Astrocyte (in vitro differentiated cells and primary cell): ENCODE measurements at regions not wholly inside any gene's neighbourhood (a gene's known extent, or its start where the extent isn't known, plus 50 kb on each side); places are given as distances from the start of the nearest gene placed in this dataset.

Experiments
- DNase-seq: peaks from one replicate; pipeline ENCODE4 v3.0.0-alpha.2; 2010; ENCODE audit warnings: low read depth
- FAIRE-seq: peaks from 2 replicates; lab custom pipeline; 2011; peaks lifted over from hg19 to GRCh38; lab: Jason Lieb, UNC
- H2AFZ ChIP-seq: 2 replicates; pipeline ENCODE4 v1.6.0; 2012; ENCODE audit warnings: low read depth, low read length, inconsistent platforms
- H3K27ac ChIP-seq: 2 replicates; pipeline ENCODE4 v1.5.1; 2011; ENCODE audit warnings: low read depth, low read length, inconsistent platforms
- H3K27me3 ChIP-seq: 2 replicates; pipeline ENCODE4 v1.6.0; 2011; ENCODE audit warnings: low read length, inconsistent platforms; ENCODE audit not compliant: insufficient read depth
- H3K36me3 ChIP-seq: 2 replicates; pipeline ENCODE4 v1.5.1; 2011; ENCODE audit warnings: low read length, inconsistent platforms; ENCODE audit not compliant: insufficient read depth
- H3K4me1 ChIP-seq: 2 replicates; pipeline ENCODE4 v1.5.1; 2011; ENCODE audit warnings: low read length, inconsistent platforms; ENCODE audit not compliant: insufficient read depth
- H3K4me2 ChIP-seq: 2 replicates; pipeline ENCODE4 v1.6.0; 2012; ENCODE audit warnings: low read length, inconsistent platforms
- H3K4me3 ChIP-seq: 2 replicates; pipeline ENCODE4 v1.5.1; 2011; ENCODE audit warnings: low read depth, mild to moderate bottlenecking, low read length, inconsistent platforms; ENCODE audit not compliant: insufficient read depth
- H3K79me2 ChIP-seq: 2 replicates; pipeline ENCODE4 v1.6.0; 2012; ENCODE audit warnings: mild to moderate bottlenecking, low read length, inconsistent platforms; ENCODE audit not compliant: insufficient read depth
- H3K9ac ChIP-seq: 2 replicates; pipeline ENCODE4 v1.6.0; 2012; ENCODE audit warnings: mild to moderate bottlenecking, low read length, inconsistent platforms
- H3K9me3 ChIP-seq: 2 replicates; pipeline ENCODE4 v1.5.1; 2012; ENCODE audit warnings: low read depth, mild to moderate bottlenecking, low read length, inconsistent platforms; ENCODE audit not compliant: insufficient read depth
- H4K20me1 ChIP-seq: 2 replicates; pipeline ENCODE4 v1.6.0; 2012; ENCODE audit warnings: low read length, inconsistent platforms; ENCODE audit not compliant: insufficient read depth
- H3K27ac Mint-ChIP-seq: one replicate; pipeline ENCODE4 v1.8.0; 2021; ENCODE audit warnings: mild to moderate bottlenecking, mixed read lengths; ENCODE audit not compliant: unreplicated experiment
- H3K27me3 Mint-ChIP-seq: one replicate; pipeline ENCODE4 v1.8.0; 2021; ENCODE audit warnings: low read depth, mixed read lengths; ENCODE audit not compliant: unreplicated experiment
- H3K36me3 Mint-ChIP-seq: one replicate; pipeline ENCODE4 v1.8.0; 2021; ENCODE audit warnings: low read depth, mixed read lengths; ENCODE audit not compliant: unreplicated experiment
- H3K4me1 Mint-ChIP-seq: one replicate; pipeline ENCODE4 v1.8.0; 2021; ENCODE audit warnings: low read depth, mixed read lengths; ENCODE audit not compliant: unreplicated experiment
- H3K4me3 Mint-ChIP-seq: one replicate; pipeline ENCODE4 v1.8.0; 2021; ENCODE audit warnings: mild to moderate bottlenecking, moderate library complexity, mixed read lengths; ENCODE audit not compliant: unreplicated experiment
- H3K9me3 Mint-ChIP-seq: one replicate; pipeline ENCODE4 v1.8.0; 2021; ENCODE audit warnings: mild to moderate bottlenecking, mixed read lengths; ENCODE audit not compliant: unreplicated experiment
- CTCF ChIP-seq: IDR thresholded peaks from 2 replicates; pipeline ENCODE4 v1.5.1; 2011; ENCODE audit warnings: low read depth, mild to moderate bottlenecking, inconsistent platforms, low read length, moderate library complexity; ENCODE audit not compliant: insufficient read depth
- EZH2 ChIP-seq: IDR thresholded peaks from 2 replicates; pipeline ENCODE4 v1.6.1; 2012; ENCODE audit warnings: mild to moderate bottlenecking, low read length, inconsistent platforms; ENCODE audit not compliant: insufficient read depth

GRCh38 chr7:114243646-114244045 lies 171.0 kb upstream of the FOXP2 start:
- TF ChIP-seq CTCF, result no peak
- TF ChIP-seq EZH2, result no peak
- FAIRE-seq, result no peak

GRCh38 chr7:114242992-114243507 lies 171.6 kb upstream of the FOXP2 start:
- Histone ChIP-seq H2AFZ (no peak overlapping the region), H3K27ac (peak overlapping the region; percentile 48), H3K36me3 (no peaks in the 10 kb centered on the region), H3K9ac (no peak overlapping the region), H3K79me2 (no peaks in the 10 kb centered on the region), H3K4me3 (no peak overlapping the region), H3K4me1 (no peaks in the 10 kb centered on the region), H4K20me1 (no peaks in the 10 kb centered on the region), H3K27me3 (no peaks in the 10 kb centered on the region), H3K4me2 (peak overlapping the region; percentile 40), H3K9me3 (no peaks in the 10 kb centered on the region)
- H3K4me3 Mint-ChIP-seq, result no peak overlapping the region
- H3K27me3 Mint-ChIP-seq, result no peaks in the 10 kb centered on the region
- H3K36me3 Mint-ChIP-seq, result no peaks in the 10 kb centered on the region
- TF ChIP-seq EZH2, result no peak
- no peak for TF ChIP-seq CTCF
- no peaks in the 10 kb centered on the region for H3K9me3 Mint-ChIP-seq
- DNase-seq, result peak; percentile 64
- H3K4me1 Mint-ChIP-seq, result peaks cover 14% of the 10 kb centered on the region
- no peak for FAIRE-seq
- peak overlapping the region; percentile 79 for H3K27ac Mint-ChIP-seq

More at GRCh38 chr7:114243646-114244045, 171.0 kb upstream of the FOXP2 start:
- H3K36me3 ChIP-seq, result no peaks in the 10 kb centered on the region
- H3K27ac Mint-ChIP-seq, result peak overlapping the region; percentile 79
- H3K36me3 Mint-ChIP-seq, result no peaks in the 10 kb centered on the region
- H2AFZ ChIP-seq, result no peak overlapping the region
- H3K4me3 Mint-ChIP-seq, result no peak overlapping the region
- H3K27me3 ChIP-seq, result no peaks in the 10 kb centered on the region
- no peaks in the 10 kb centered on the region for H3K9me3 Mint-ChIP-seq
- no peak overlapping the region for H3K27ac ChIP-seq
- no peak overlapping the region for H3K9ac ChIP-seq
- peaks cover 14% of the 10 kb centered on the region for H3K4me1 Mint-ChIP-seq
- no peaks in the 10 kb centered on the region for H3K4me1 ChIP-seq
- no peaks in the 10 kb centered on the region for H3K9me3 ChIP-seq
- DNase-seq, result peak; percentile 36
- H3K27me3 Mint-ChIP-seq, result no peaks in the 10 kb centered on the region
- H3K4me2 ChIP-seq, result no peak overlapping the region
- H4K20me1 ChIP-seq, result no peaks in the 10 kb centered on the region
- H3K4me3 ChIP-seq, result no peak overlapping the region
- no peaks in the 10 kb centered on the region for H3K79me2 ChIP-seq

- no peaks in the 10 kb centered on the region for H4K20me1 ChIP-seq
- H3K9me3 ChIP-seq, result no peaks in the 10 kb centered on the region
- no peak overlapping the region for H3K27ac ChIP-seq
- no peaks in the 10 kb centered on the region for H3K27me3 Mint-ChIP-seq
- no peaks in the 10 kb centered on the region for H3K4me1 ChIP-seq
- no peak overlapping the region for H2AFZ ChIP-seq
- H3K79me2 ChIP-seq, result no peaks in the 10 kb centered on the region
- no peaks in the 10 kb centered on the region for H3K27me3 ChIP-seq
- no peak overlapping the region for H3K9ac ChIP-seq
- H3K36me3 ChIP-seq, result no peaks in the 10 kb centered on the region
- TF ChIP-seq CTCF, result no peak
- no peak for TF ChIP-seq EZH2
- no peak overlapping the region for H3K4me3 Mint-ChIP-seq
- H3K9me3 Mint-ChIP-seq, result peaks cover 2% of the 10 kb centered on the region
- H3K4me3 ChIP-seq, result no peak overlapping the region
- peaks cover 21% of the 10 kb centered on the region for H3K4me1 Mint-ChIP-seq
- peak; percentile 8 for DNase-seq
- FAIRE-seq, result no peak
- H3K4me2 ChIP-seq, result no peak overlapping the region
- H3K27ac Mint-ChIP-seq, result peak overlapping the region; percentile 95
- H3K36me3 Mint-ChIP-seq, result no peaks in the 10 kb centered on the region
Observed at GRCh38 chr7:114229246-114229645, 185.4 kb upstream of the FOXP2 start.
